OCI-LY7 (cell line): ENCODE measurements at regions not wholly inside any gene's neighbourhood (a gene's known extent, or its start where the extent isn't known, plus 50 kb on each side); places are given as distances from the start of the nearest gene placed in this dataset.

Experiments
- BruUV-seq: library from RNA; stranded (reverse); fragments of 400-500 nt; replicated peaks from 2 replicates; lab custom pipeline; 2021; lab: Mats Ljungman, UMichigan
- CTCF ChIA-PET: fragments of 300-600 bp; sonication (Branson Sonifier 250); formaldehyde crosslinking; loops from one replicate; lab custom pipeline; 2022; ENCODE audit warnings: antibody characterized with exemption; ENCODE audit not compliant: unreplicated experiment; lab: Charles Lee
- POLR2A ChIA-PET: fragments of 300-600 bp; sonication (Branson Sonifier 250); formaldehyde crosslinking; loops from one replicate; lab custom pipeline; 2022; ENCODE audit warnings: antibody characterized with exemption; lab: Charles Lee
- DNase-seq: peaks from one replicate; pipeline ENCODE4 v3.0.0-alpha.2; 2015; ENCODE audit warnings: low spot score
- H2AFZ ChIP-seq: fragments of 200-600 bp; sonication (generic), shearing (Covaris generic); 2 replicates; pipeline ENCODE4 v1.6.1; 2014; ENCODE audit warnings: mild to moderate bottlenecking, antibody characterized with exemption, low read length, moderate library complexity
- H3K27ac ChIP-seq: fragments of 200-600 bp; sonication (generic); 2 replicates; pipeline ENCODE4 v1.5.1; 2014; ENCODE audit warnings: mixed run types, low read depth, mild to moderate bottlenecking, moderate library complexity, low read length, inconsistent platforms; ENCODE audit not compliant: poor library complexity, severe bottlenecking
- H3K36me3 ChIP-seq: fragments of 200-600 bp; sonication (generic); 2 replicates; pipeline ENCODE4 v1.6.1; 2014; ENCODE audit warnings: mild to moderate bottlenecking, antibody characterized with exemption, low read length, moderate library complexity, mixed read lengths; ENCODE audit not compliant: insufficient read depth
- H3K4me1 ChIP-seq: fragments of 200-600 bp; sonication (generic); 2 replicates; pipeline ENCODE4 v1.5.1; 2014; ENCODE audit warnings: mild to moderate bottlenecking, low read length; ENCODE audit not compliant: insufficient read depth, poor library complexity, severe bottlenecking
- H3K4me2 ChIP-seq: fragments of 200-600 bp; sonication (generic); 2 replicates; pipeline ENCODE4 v1.6.1; 2014; ENCODE audit warnings: mild to moderate bottlenecking, low read length
- H3K4me3 ChIP-seq: fragments of 200-600 bp; sonication (generic); 2 replicates; pipeline ENCODE4 v1.5.1; 2014; ENCODE audit warnings: mild to moderate bottlenecking, low read depth, low read length; ENCODE audit not compliant: poor library complexity, severe bottlenecking
- H3K79me2 ChIP-seq: fragments of 200-600 bp; sonication (generic); 2 replicates; pipeline ENCODE4 v1.6.1; 2016; ENCODE audit warnings: low read depth, mild to moderate bottlenecking, low read length, moderate library complexity, mixed read lengths; ENCODE audit not compliant: insufficient read depth
- H3K9me2 ChIP-seq: fragments of 200-600 bp; sonication (generic); 2 replicates; pipeline ENCODE4 v1.6.1; 2016; ENCODE audit warnings: mild to moderate bottlenecking, low read length, mixed read lengths; ENCODE audit not compliant: insufficient read depth
- H3K9me3 ChIP-seq: fragments of 200-600 bp; sonication (generic); 2 replicates; pipeline ENCODE4 v1.6.1; 2014; ENCODE audit warnings: mild to moderate bottlenecking, mixed run types, low read length, mixed read lengths
- H4K20me1 ChIP-seq: fragments of 200-600 bp; sonication (generic); 2 replicates; pipeline ENCODE4 v1.6.1; 2014; ENCODE audit warnings: mild to moderate bottlenecking, antibody characterized with exemption, low read length, moderate library complexity, mixed read lengths; ENCODE audit not compliant: insufficient read depth
- CTCF ChIP-seq: fragments of 200-600 bp; sonication (generic); conservative IDR thresholded peaks from 2 replicates; pipeline ENCODE4 v1.5.1; 2014; ENCODE audit warnings: mild to moderate bottlenecking, antibody characterized with exemption, low read length, moderate library complexity, mixed read lengths
- EZH2phosphoT487 ChIP-seq: fragments of 200-600 bp; sonication (generic); IDR thresholded peaks from 2 replicates; pipeline ENCODE4 v1.6.1; 2018; ENCODE audit warnings: low read depth, borderline replicate concordance, mild to moderate bottlenecking, mixed run types, antibody characterized with exemption, low read length, moderate library complexity, mixed read lengths
- intact Hi-C: fragments of 100-400 bp; cut with micrococcal nuclease; formaldehyde crosslinking; loops from one replicate; pipeline ENCODE4 v1.10.0; 2022; ENCODE audit not compliant: unreplicated experiment

- TF ChIP-seq CTCF (no peak), EZH2phosphoT487 (no peak)
- no TSS peak for BruUV-seq
Measured at GRCh38 chr10:128729910-128730420, 603.7 kb upstream of the MKI67 start.

GRCh38 chr10:128730922-128731321 is 604.7 kb upstream of the MKI67 start:
- POLR2A ChIA-PET = no interaction called here
- Histone ChIP-seq H4K20me1 (no peaks in the 10 kb centered on the region), H3K4me3 (no peak overlapping the region), H2AFZ (no peak overlapping the region), H3K36me3 (no peaks in the 10 kb centered on the region), H3K4me1 (no peaks in the 10 kb centered on the region), H3K4me2 (no peak overlapping the region), H3K9me2 (no peaks in the 10 kb centered on the region), H3K27ac (no peak overlapping the region), H3K79me2 (no peaks in the 10 kb centered on the region), H3K9me3 (no peaks in the 10 kb centered on the region)
- DNase-seq = no peak
- CTCF ChIA-PET = no interaction called here
- TF ChIP-seq CTCF = no peak
- no peak for TF ChIP-seq EZH2phosphoT487
- no TSS peak for BruUV-seq
- intact Hi-C loops = no loop called here

More at GRCh38 chr10:128729910-128730420, 603.7 kb upstream of the MKI67 start:
- ChIA-PET CTCF (interaction anchor here (1.0 kb wide), 1 partner anchor 10 kb away, joined by 4 read pairs; no protein-coding TSS in a partner anchor), POLR2A (no interaction called here)
- intact Hi-C loops = no loop called here
- no peaks in the 10 kb centered on the region for H3K9me3 ChIP-seq
- no peaks in the 10 kb centered on the region for H4K20me1 ChIP-seq
- H3K4me3 ChIP-seq = no peak overlapping the region
- no peak overlapping the region for H3K4me2 ChIP-seq
- H3K9me2 ChIP-seq = no peaks in the 10 kb centered on the region
- H3K79me2 ChIP-seq = no peaks in the 10 kb centered on the region
- no peaks in the 10 kb centered on the region for H3K36me3 ChIP-seq
- H2AFZ ChIP-seq = no peak overlapping the region
- H3K27ac ChIP-seq = no peak overlapping the region
- no peak for DNase-seq
- no peaks in the 10 kb centered on the region for H3K4me1 ChIP-seq

GRCh38 chr10:128734161-128734560 is 607.9 kb upstream of the MKI67 start:
- intact Hi-C loops = no loop called here
- Histone ChIP-seq H3K9me3 (no peaks in the 10 kb centered on the region), H4K20me1 (no peaks in the 10 kb centered on the region), H3K4me2 (no peak overlapping the region), H3K79me2 (no peaks in the 10 kb centered on the region), H3K27ac (no peak overlapping the region), H3K4me1 (no peaks in the 10 kb centered on the region), H3K9me2 (no peaks in the 10 kb centered on the region), H2AFZ (no peak overlapping the region), H3K36me3 (no peaks in the 10 kb centered on the region), H3K4me3 (no peak overlapping the region)
- TF ChIP-seq CTCF (no peak), EZH2phosphoT487 (no peak)
- BruUV-seq = no TSS peak
- ChIA-PET CTCF (no interaction called here), POLR2A (no interaction called here)
- DNase-seq = no peak
